H9 (cell line): ENCODE measurements at regions not wholly inside any gene's neighbourhood (a gene's known extent, or its start where the extent isn't known, plus 50 kb on each side); places are given as distances from the start of the nearest gene placed in this dataset.

Experiments
- DNase-seq: peaks from one replicate; pipeline ENCODE4 v3.0.0-alpha.2; 2017
- H2AFZ ChIP-seq: one replicate; pipeline ENCODE4 v1.6.1; 2013; ENCODE audit warnings: mild to moderate bottlenecking, low read length, control low read depth, moderate library complexity
- H2AK5ac ChIP-seq: 2 replicates; pipeline ENCODE4 v1.6.1; 2013; ENCODE audit warnings: low read length, control low read depth, mixed read lengths; ENCODE audit not compliant: insufficient read length
- H2BK120ac ChIP-seq: one replicate; pipeline ENCODE4 v1.6.1; 2013; ENCODE audit warnings: low read depth, mild to moderate bottlenecking, low read length, control low read depth, inconsistent platforms; ENCODE audit not compliant: poor library complexity, severe bottlenecking
- H2BK12ac ChIP-seq: 2 replicates; pipeline ENCODE4 v1.6.1; 2013; ENCODE audit warnings: low read length, control low read depth, mixed read lengths, low read depth; ENCODE audit not compliant: insufficient read length
- H2BK15ac ChIP-seq: 2 replicates; pipeline ENCODE4 v1.6.1; 2013; ENCODE audit warnings: low read depth, low read length, control low read depth
- H2BK20ac ChIP-seq: one replicate; pipeline ENCODE4 v1.6.1; 2013; ENCODE audit warnings: low read depth, mild to moderate bottlenecking, low read length, control low read depth, inconsistent platforms; ENCODE audit not compliant: poor library complexity, severe bottlenecking
- H2BK5ac ChIP-seq: 2 replicates; pipeline ENCODE4 v1.6.1; 2013; ENCODE audit warnings: low read length, control low read depth, mixed read lengths; ENCODE audit not compliant: insufficient read length
- H3K14ac ChIP-seq: 2 replicates; pipeline ENCODE4 v1.6.1; 2013; ENCODE audit warnings: low read length, control low read depth; ENCODE audit not compliant: insufficient read depth
- H3K18ac ChIP-seq: 2 replicates; pipeline ENCODE4 v1.6.1; 2013; ENCODE audit warnings: low read depth, mild to moderate bottlenecking, mixed read lengths, low read length, control low read depth; ENCODE audit not compliant: insufficient read length
- H3K23ac ChIP-seq: 2 replicates; pipeline ENCODE4 v1.6.1; 2013; ENCODE audit warnings: low read length, control low read depth, mixed read lengths, low read depth; ENCODE audit not compliant: insufficient read length
- H3K23me2 ChIP-seq: 2 replicates; pipeline ENCODE4 v1.6.1; 2013; ENCODE audit warnings: low read depth, mild to moderate bottlenecking, mixed read lengths, low read length, control low read depth; ENCODE audit not compliant: insufficient read length, poor library complexity, severe bottlenecking
- H3K27ac ChIP-seq: 2 replicates; pipeline ENCODE4 v1.5.1; 2013; ENCODE audit warnings: low read length, control low read depth, mixed read lengths, low read depth; ENCODE audit not compliant: insufficient read length
- H3K27me3 ChIP-seq: 2 replicates; pipeline ENCODE4 v1.6.1; 2013; ENCODE audit warnings: low read length, control low read depth, inconsistent platforms; ENCODE audit not compliant: insufficient read depth
- H3K4ac ChIP-seq: 2 replicates; pipeline ENCODE4 v1.6.1; 2013; ENCODE audit warnings: low read depth, mild to moderate bottlenecking, control low read depth, inconsistent platforms, low read length, moderate library complexity
- H3K4me1 ChIP-seq: 2 replicates; pipeline ENCODE4 v1.6.1; 2013; ENCODE audit warnings: low read length, control low read depth, inconsistent platforms; ENCODE audit not compliant: insufficient read depth
- H3K4me2 ChIP-seq: 2 replicates; pipeline ENCODE4 v1.6.1; 2013; ENCODE audit warnings: low read length, control low read depth, mixed read lengths; ENCODE audit not compliant: insufficient read length, insufficient read depth
- H3K56ac ChIP-seq: 2 replicates; pipeline ENCODE4 v1.6.1; 2013; ENCODE audit warnings: low read depth, mild to moderate bottlenecking, mixed read lengths, low read length, control low read depth; ENCODE audit not compliant: insufficient read length
- H3K79me1 ChIP-seq: 2 replicates; pipeline ENCODE4 v1.6.1; 2013; ENCODE audit warnings: low read depth, mild to moderate bottlenecking, moderate library complexity, low read length, control low read depth, inconsistent platforms; ENCODE audit not compliant: insufficient read depth, poor library complexity, severe bottlenecking
- H3K79me2 ChIP-seq: 2 replicates; pipeline ENCODE4 v1.6.1; 2013; ENCODE audit warnings: low read length, control low read depth, inconsistent platforms; ENCODE audit not compliant: insufficient read depth
- H3K9ac ChIP-seq: 2 replicates; pipeline ENCODE4 v1.6.1; 2013; ENCODE audit warnings: low read length, control low read depth, mixed read lengths; ENCODE audit not compliant: insufficient read length; ENCODE audit errors: extremely low read depth
- H3K9me3 ChIP-seq: one replicate; pipeline ENCODE4 v1.6.1; 2013; ENCODE audit warnings: low read depth, low read length, inconsistent platforms; ENCODE audit not compliant: control insufficient read depth
- H3T11ph ChIP-seq: one replicate; pipeline ENCODE4 v1.6.1; 2013; ENCODE audit warnings: mild to moderate bottlenecking, low read length, control low read depth, inconsistent platforms
- H4K20me1 ChIP-seq: one replicate; pipeline ENCODE4 v1.6.1; 2013; ENCODE audit not compliant: control insufficient read depth, insufficient read length, insufficient read depth
- H4K5ac ChIP-seq: 2 replicates; pipeline ENCODE4 v1.6.1; 2013; ENCODE audit warnings: low read depth, mild to moderate bottlenecking, mixed read lengths, low read length, control low read depth; ENCODE audit not compliant: insufficient read length
- H4K8ac ChIP-seq: replicated peaks from 2 replicates; pipeline ENCODE4 v1.6.1; 2013; ENCODE audit warnings: low read length, control low read depth, mixed read lengths, low read depth; ENCODE audit not compliant: insufficient read length
- H4K91ac ChIP-seq: 2 replicates; pipeline ENCODE4 v1.6.1; 2013; ENCODE audit warnings: low read depth, mild to moderate bottlenecking, moderate library complexity, mixed read lengths, low read length, control low read depth; ENCODE audit not compliant: insufficient read length
- H3K27ac Mint-ChIP-seq, 3 experiments: 2 replicates in 2 of 3; 3 replicates in 1 of 3; pipeline ENCODE4 v1.8.0; 2020 to 2021; ENCODE audit warnings: mixed read lengths in 3 of 3, mild to moderate bottlenecking in 1 of 3, moderate library complexity in 1 of 3
- H3K27me3 Mint-ChIP-seq: 2 replicates; pipeline ENCODE4 v1.8.0; 2021; ENCODE audit warnings: low read depth, mild to moderate bottlenecking, moderate library complexity, mixed read lengths
- H3K36me3 Mint-ChIP-seq, 3 experiments: 2 replicates in 2 of 3; 3 replicates in 1 of 3; pipeline ENCODE4 v1.8.0; 2020 to 2021; ENCODE audit warnings: low read depth in 3 of 3, mixed read lengths in 3 of 3; ENCODE audit not compliant: insufficient read depth in 1 of 3
- H3K4me1 Mint-ChIP-seq, 2 experiments: 2 replicates each; pipeline ENCODE4 v1.8.0; 2020; ENCODE audit warnings: mixed read lengths in 2 of 2
- H3K4me3 Mint-ChIP-seq, 2 experiments: 2 replicates in 1 of 2; 3 replicates in 1 of 2; pipeline ENCODE4 v1.8.0; 2020 to 2021; ENCODE audit warnings: mild to moderate bottlenecking in 2 of 2, mixed read lengths in 2 of 2, moderate library complexity in 1 of 2
- H3K9me3 Mint-ChIP-seq, 2 experiments: 2 replicates in 1 of 2; 3 replicates in 1 of 2; pipeline ENCODE4 v1.8.0; 2020; ENCODE audit warnings: mild to moderate bottlenecking in 2 of 2, mixed read lengths in 2 of 2, moderate library complexity in 1 of 2
- CTCF ChIP-seq: fragments of 200-600 bp; sonication (generic); conservative IDR thresholded peaks from 3 replicates; pipeline ENCODE4 v1.8.0; 2021; ENCODE audit warnings: antibody characterized with exemption, mild to moderate bottlenecking
- WGBS: extraction: QIAGEN DNeasy Blood & Tissue Kit; methylation state at CpG from one replicate; pipeline ENCODE4 v1.1.7; 2013; ENCODE audit warnings: missing lambda C conversion rate, low lambda C conversion rate, mixed read lengths; ENCODE audit not compliant: insufficient read length; ENCODE audit errors: extremely low coverage; 5-methylcytosine and 5-hydroxymethylcytosine counted together

- H2AFZ ChIP-seq: no peak overlapping the region
- H4K5ac ChIP-seq: no peak overlapping the region
- DNase-seq: no peak
- H3K4me2 ChIP-seq: no peak overlapping the region
- no peak for TF ChIP-seq CTCF
- no peak overlapping the region for H3K23ac ChIP-seq
- H2BK20ac ChIP-seq: no peak overlapping the region
- Mint-ChIP-seq H3K36me3 (no peaks in the 10 kb centered on the region), H3K4me1 (peaks cover 0 to 3% of the 10 kb centered on the region in 2 experiments; a peak in 2 of 4 replicates), H3K27ac (no peak overlapping the region), H3K4me3 (no peak overlapping the region), H3K27me3 (peaks cover 2% of the 10 kb centered on the region; the same call in 1 of the 2 replicates), H3K9me3 (peaks cover 0 to 4% of the 10 kb centered on the region in 2 experiments; a peak in 1 of 5 replicates)
- no peak overlapping the region for H3T11ph ChIP-seq
- H3K4ac ChIP-seq: no peak overlapping the region
- H4K91ac ChIP-seq: no peak overlapping the region
- H3K23me2 ChIP-seq: no peaks in the 10 kb centered on the region
- H3K14ac ChIP-seq: no peak overlapping the region
- no peak overlapping the region for H3K18ac ChIP-seq
- H2BK120ac ChIP-seq: no peak overlapping the region
- no peak overlapping the region for H4K8ac ChIP-seq
- no peaks in the 10 kb centered on the region for H3K79me2 ChIP-seq
- H3K27me3 ChIP-seq: no peaks in the 10 kb centered on the region
- no peak overlapping the region for H2BK15ac ChIP-seq
- no peaks in the 10 kb centered on the region for H3K9me3 ChIP-seq
- no peak overlapping the region for H3K56ac ChIP-seq
- no peaks in the 10 kb centered on the region for H3K4me1 ChIP-seq
- H3K79me1 ChIP-seq: no peaks in the 10 kb centered on the region
- no peak overlapping the region for H3K27ac ChIP-seq
- no peak overlapping the region for H2BK5ac ChIP-seq
- H2BK12ac ChIP-seq: no peak overlapping the region
- no peak overlapping the region for H3K9ac ChIP-seq
- no peak overlapping the region for H2AK5ac ChIP-seq
- no peaks in the 10 kb centered on the region for H4K20me1 ChIP-seq
- no CpG with 5 or more reads among the region's 1 CpG for WGBS
Observed at GRCh38 chr18:1528447-1528846, 623.8 kb downstream of the ADCYAP1 start.
